Fibroblast of lung (primary cell): ENCODE measurements at regions not wholly inside any gene's neighbourhood (a gene's known extent, or its start where the extent isn't known, plus 50 kb on each side); places are given as distances from the start of the nearest gene placed in this dataset.

Experiments
- DNase-seq, 2 donors: peaks; one replicate each; pipeline versions ENCODE4 v3.0.0 to v3.0.0-alpha.2; 2010; ENCODE audit warnings: low read depth in 2 of 2
- H2AFZ ChIP-seq: 2 replicates; pipeline ENCODE4 v1.5.1; 2012; ENCODE audit warnings: low read length, control low read depth, inconsistent platforms
- H3K27ac ChIP-seq: 2 replicates; pipeline ENCODE4 v1.5.1; 2011; ENCODE audit warnings: low read length, control low read depth; ENCODE audit not compliant: insufficient read depth
- H3K27me3 ChIP-seq: 2 replicates; pipeline ENCODE4 v1.5.1; 2011; ENCODE audit warnings: mild to moderate bottlenecking, low read length; ENCODE audit not compliant: control insufficient read depth, insufficient read depth
- H3K36me3 ChIP-seq: 2 replicates; pipeline ENCODE4 v1.5.1; 2011; ENCODE audit warnings: low read length; ENCODE audit not compliant: control insufficient read depth, insufficient read depth
- H3K4me1 ChIP-seq: 2 replicates; pipeline ENCODE4 v1.5.1; 2011; ENCODE audit warnings: low read length; ENCODE audit not compliant: control insufficient read depth, insufficient read depth; ENCODE audit errors: extremely low read depth
- H3K4me2 ChIP-seq: 2 replicates; pipeline ENCODE4 v1.5.1; 2011; ENCODE audit warnings: low read length, control low read depth; ENCODE audit not compliant: insufficient read depth; ENCODE audit errors: extremely low read depth
- H3K4me3 ChIP-seq, 4 experiments: fragments of 200-600 bp in 1 of 4; sonication (generic) in 1 of 4; replicated peaks in 1 of 4; 2 replicates each; pipeline ENCODE4 v1.5.1; 2011 to 2016; ENCODE audit warnings: low read length in 4 of 4, low read depth in 3 of 4, mild to moderate bottlenecking in 3 of 4, control low read depth in 2 of 4, inconsistent platforms in 1 of 4, mixed read lengths in 1 of 4; ENCODE audit not compliant: insufficient read depth in 1 of 4; ENCODE audit errors: control extremely low read depth in 1 of 4
- H3K79me2 ChIP-seq: 2 replicates; pipeline ENCODE4 v1.5.1; 2012; ENCODE audit warnings: mild to moderate bottlenecking, low read length, inconsistent platforms; ENCODE audit not compliant: control insufficient read depth, insufficient read depth
- H3K9ac ChIP-seq: 2 replicates; pipeline ENCODE4 v1.5.1; 2011; ENCODE audit warnings: mild to moderate bottlenecking, low read length, control low read depth; ENCODE audit not compliant: insufficient read depth
- H3K9me3 ChIP-seq: 2 replicates; pipeline ENCODE4 v1.5.1; 2012; ENCODE audit warnings: low read depth, low read length; ENCODE audit not compliant: control insufficient read depth, insufficient read depth
- H4K20me1 ChIP-seq: 2 replicates; pipeline ENCODE4 v1.5.1; 2011; ENCODE audit warnings: low read length; ENCODE audit not compliant: control insufficient read depth, insufficient read depth; ENCODE audit errors: extremely low read depth
- EZH2 ChIP-seq: IDR thresholded peaks from 2 replicates; pipeline ENCODE4 v1.5.1; 2012; ENCODE audit warnings: low read length, control low read depth, mild to moderate bottlenecking; ENCODE audit errors: missing control alignments
- TF ChIP-seq, protein P1 (sequence below), 2 donors: IDR thresholded peaks in 1 of 2; conservative IDR thresholded peaks in 1 of 2; 1 replicate in 1 of 2; 2 replicates in 1 of 2; pipeline ENCODE4 v1.5.1; 2011 to 2012; ENCODE audit warnings: low read length in 2 of 2, control low read depth in 1 of 2, inconsistent platforms in 1 of 2, low read depth in 1 of 2, mild to moderate bottlenecking in 1 of 2

DNA sequence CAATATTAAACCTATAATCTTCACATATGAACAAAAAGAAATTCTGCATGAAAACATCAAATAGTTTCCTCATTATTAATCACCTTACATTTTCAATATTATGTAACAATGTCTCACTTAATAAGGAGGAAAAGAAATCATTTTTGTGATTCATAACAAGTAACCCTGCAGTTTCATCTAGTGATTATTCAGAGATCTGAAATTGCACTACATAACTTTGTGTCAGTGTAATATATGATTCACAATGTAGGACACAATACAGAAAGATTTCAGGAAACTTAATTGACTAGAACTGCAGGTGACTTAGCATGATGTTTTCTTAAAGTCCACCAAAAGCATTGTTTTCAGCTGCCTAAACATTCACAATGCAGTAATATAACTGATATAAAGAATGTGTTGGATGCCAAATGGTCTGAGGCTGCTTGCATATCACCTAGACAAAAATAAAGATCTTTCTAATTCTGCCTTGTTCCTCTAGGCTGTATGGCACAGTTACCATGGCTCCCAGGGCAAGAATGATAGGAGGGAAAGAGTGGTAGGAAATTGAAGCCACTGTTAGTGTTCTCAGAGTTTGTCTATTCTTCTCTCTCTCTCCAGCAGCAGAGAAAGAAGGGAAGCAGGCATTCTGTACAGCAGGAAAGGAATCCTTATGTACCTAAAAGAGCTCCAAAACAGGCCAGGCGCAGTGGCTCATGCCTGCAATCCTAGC lies 366.6 kb downstream of the FSIP2 start:
- H3K27me3 ChIP-seq, result no peaks in the 10 kb centered on the region
- no peaks in the 10 kb centered on the region for H3K9me3 ChIP-seq
- no peak overlapping the region for H2AFZ ChIP-seq
- DNase-seq, result peak in 1 of 2 donors; percentile 27
- H3K27ac ChIP-seq, result no peak overlapping the region
- H3K4me2 ChIP-seq, result no peak overlapping the region
- TF ChIP-seq, protein P1, sequence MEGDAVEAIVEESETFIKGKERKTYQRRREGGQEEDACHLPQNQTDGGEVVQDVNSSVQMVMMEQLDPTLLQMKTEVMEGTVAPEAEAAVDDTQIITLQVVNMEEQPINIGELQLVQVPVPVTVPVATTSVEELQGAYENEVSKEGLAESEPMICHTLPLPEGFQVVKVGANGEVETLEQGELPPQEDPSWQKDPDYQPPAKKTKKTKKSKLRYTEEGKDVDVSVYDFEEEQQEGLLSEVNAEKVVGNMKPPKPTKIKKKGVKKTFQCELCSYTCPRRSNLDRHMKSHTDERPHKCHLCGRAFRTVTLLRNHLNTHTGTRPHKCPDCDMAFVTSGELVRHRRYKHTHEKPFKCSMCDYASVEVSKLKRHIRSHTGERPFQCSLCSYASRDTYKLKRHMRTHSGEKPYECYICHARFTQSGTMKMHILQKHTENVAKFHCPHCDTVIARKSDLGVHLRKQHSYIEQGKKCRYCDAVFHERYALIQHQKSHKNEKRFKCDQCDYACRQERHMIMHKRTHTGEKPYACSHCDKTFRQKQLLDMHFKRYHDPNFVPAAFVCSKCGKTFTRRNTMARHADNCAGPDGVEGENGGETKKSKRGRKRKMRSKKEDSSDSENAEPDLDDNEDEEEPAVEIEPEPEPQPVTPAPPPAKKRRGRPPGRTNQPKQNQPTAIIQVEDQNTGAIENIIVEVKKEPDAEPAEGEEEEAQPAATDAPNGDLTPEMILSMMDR (conservative IDR thresholded peaks at IDR 0.05 in 1 of 2, IDR thresholded peaks at IDR 0.05 in 1 of 2; ENCODE audit: low read depth in 1 of 2, low read length in 2 of 2), result no peak
- no peak for TF ChIP-seq EZH2
- H3K9ac ChIP-seq, result no peak overlapping the region
- H4K20me1 ChIP-seq, result no peaks in the 10 kb centered on the region
- H3K36me3 ChIP-seq, result no peaks in the 10 kb centered on the region
- no peak overlapping the region for H3K4me3 ChIP-seq
- no peaks in the 10 kb centered on the region for H3K79me2 ChIP-seq
- no peaks in the 10 kb centered on the region for H3K4me1 ChIP-seq

DNA sequence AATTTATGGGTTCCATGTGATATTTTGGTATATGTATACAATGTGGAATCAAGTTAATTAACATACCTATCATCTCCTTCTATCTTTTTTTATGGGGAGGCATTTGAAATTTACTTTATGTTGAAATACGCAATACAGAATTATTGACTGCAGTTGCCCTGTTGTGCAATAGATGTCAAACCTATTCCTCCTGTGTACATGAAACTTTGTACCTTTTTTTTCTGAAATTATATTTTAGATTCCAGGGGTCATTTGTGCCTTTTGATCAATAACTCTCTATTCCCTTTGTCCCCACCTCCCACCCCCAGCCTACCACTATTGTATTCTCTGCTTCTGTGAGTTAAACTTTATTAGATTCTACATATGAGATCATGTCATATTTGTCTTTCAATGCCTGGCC lies 369.9 kb downstream of the FSIP2 start:
- no peaks in the 10 kb centered on the region for H4K20me1 ChIP-seq
- H3K4me3 ChIP-seq, result no peak overlapping the region
- no peaks in the 10 kb centered on the region for H3K9me3 ChIP-seq
- DNase-seq, result no peak
- no peak overlapping the region for H3K9ac ChIP-seq
- H3K27me3 ChIP-seq, result no peaks in the 10 kb centered on the region
- H3K79me2 ChIP-seq, result no peaks in the 10 kb centered on the region
- no peaks in the 10 kb centered on the region for H3K4me1 ChIP-seq
- no peaks in the 10 kb centered on the region for H3K36me3 ChIP-seq
- no peak overlapping the region for H3K27ac ChIP-seq
- no peak for TF ChIP-seq EZH2
- TF ChIP-seq, protein P1 (conservative IDR thresholded peaks at IDR 0.05 in 1 of 2, IDR thresholded peaks at IDR 0.05 in 1 of 2; ENCODE audit: low read depth in 1 of 2, low read length in 2 of 2), result no peak
- H3K4me2 ChIP-seq, result no peak overlapping the region
- H2AFZ ChIP-seq, result no peak overlapping the region

DNA sequence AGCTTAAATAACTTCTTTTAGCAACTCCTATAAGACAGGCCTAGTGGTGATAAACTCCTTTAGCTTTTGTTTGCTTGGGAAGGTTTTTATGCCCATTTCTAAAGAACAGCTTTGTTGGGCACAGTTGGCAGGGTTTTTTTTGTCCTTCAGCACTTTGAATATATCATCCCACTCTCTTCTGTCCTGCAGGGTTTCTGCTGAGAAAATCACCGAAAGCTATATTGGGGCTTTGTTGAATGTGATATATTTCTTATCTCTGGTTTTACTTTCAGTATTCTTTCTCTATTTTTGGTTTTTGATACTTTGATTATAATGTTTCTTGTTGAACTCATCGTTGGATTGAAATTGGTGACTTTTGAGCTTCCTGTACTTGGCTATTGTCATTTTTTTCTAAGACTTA lies 372.8 kb upstream of the ZC3H15 start:
- H3K9me3 ChIP-seq, result no peaks in the 10 kb centered on the region
- no peak overlapping the region for H3K9ac ChIP-seq
- H3K27ac ChIP-seq, result no peak overlapping the region
- H3K79me2 ChIP-seq, result no peaks in the 10 kb centered on the region
- no peaks in the 10 kb centered on the region for H3K4me1 ChIP-seq
- no peak for TF ChIP-seq EZH2
- TF ChIP-seq, protein P1 (conservative IDR thresholded peaks at IDR 0.05 in 1 of 2, IDR thresholded peaks at IDR 0.05 in 1 of 2; ENCODE audit: low read depth in 1 of 2, low read length in 2 of 2), result no peak
- H3K4me2 ChIP-seq, result no peak overlapping the region
- no peaks in the 10 kb centered on the region for H3K36me3 ChIP-seq
- no peak overlapping the region for H3K4me3 ChIP-seq
- H3K27me3 ChIP-seq, result no peaks in the 10 kb centered on the region
- no peak for DNase-seq
- no peak overlapping the region for H2AFZ ChIP-seq
- H4K20me1 ChIP-seq, result no peaks in the 10 kb centered on the region
